ES-I3 (cell line): ENCODE measurements at regions not wholly inside any gene's neighbourhood (a gene's known extent, or its start where the extent isn't known, plus 50 kb on each side); places are given as distances from the start of the nearest gene placed in this dataset.

ENCODE experiments used
- H3K36me3 ChIP-seq: 2 replicates; pipeline ENCODE4 v1.6.1; 2013; ENCODE audit warnings: mild to moderate bottlenecking, low read length, control low read depth, moderate library complexity; ENCODE audit not compliant: insufficient read depth
- H3K4me1 ChIP-seq: 2 replicates; pipeline ENCODE4 v1.6.1; 2013; ENCODE audit warnings: mild to moderate bottlenecking, control low read depth, low read length; ENCODE audit not compliant: insufficient read depth
- H3K9ac ChIP-seq: 2 replicates; pipeline ENCODE4 v1.6.1; 2013; ENCODE audit warnings: low read depth, mild to moderate bottlenecking, low read length, moderate library complexity
- H3K9me3 ChIP-seq: 2 replicates; pipeline ENCODE4 v1.6.1; 2013; ENCODE audit warnings: mild to moderate bottlenecking, low read length, moderate library complexity; ENCODE audit not compliant: control insufficient read depth, insufficient read depth

DNA sequence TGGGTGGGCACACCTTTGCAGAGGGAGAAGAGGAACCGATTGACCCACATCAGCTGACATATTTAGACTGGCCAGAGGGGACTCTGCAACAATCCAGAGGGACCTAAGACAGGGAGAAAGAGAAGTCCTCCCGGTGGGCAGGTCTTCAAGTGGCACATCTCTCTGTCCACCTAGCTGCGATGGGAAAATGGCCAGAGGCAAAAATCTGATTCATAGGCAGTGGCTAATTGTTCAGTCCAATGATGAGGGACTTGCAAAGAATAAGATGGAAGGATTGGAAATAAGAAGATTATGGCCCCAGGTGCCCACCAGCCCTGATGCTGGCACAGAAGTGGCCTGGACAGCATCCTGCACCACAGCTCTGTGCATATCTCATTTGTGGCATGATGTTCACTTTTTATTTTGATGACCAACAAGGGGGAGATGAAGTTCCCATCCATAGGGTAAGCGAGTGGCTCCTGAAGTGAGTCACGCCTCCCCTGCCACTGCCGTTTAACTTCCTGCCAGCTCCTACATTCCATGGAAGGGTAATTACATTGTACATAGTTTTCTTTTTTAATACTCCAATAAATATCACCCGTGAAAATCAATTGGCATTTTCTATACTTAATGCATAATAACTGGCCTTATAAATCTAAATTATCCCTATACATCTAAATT, 659.6 kb downstream of the MATN1 start:
- Histone ChIP-seq H3K9me3 (peaks cover 2% of the 10 kb centered on the region; the same call in 1 of the 2 replicates), H3K9ac (no peak overlapping the region), H3K36me3 (no peaks in the 10 kb centered on the region), H3K4me1 (peaks cover 4% of the 10 kb centered on the region; the same call in 1 of the 2 replicates)

DNA sequence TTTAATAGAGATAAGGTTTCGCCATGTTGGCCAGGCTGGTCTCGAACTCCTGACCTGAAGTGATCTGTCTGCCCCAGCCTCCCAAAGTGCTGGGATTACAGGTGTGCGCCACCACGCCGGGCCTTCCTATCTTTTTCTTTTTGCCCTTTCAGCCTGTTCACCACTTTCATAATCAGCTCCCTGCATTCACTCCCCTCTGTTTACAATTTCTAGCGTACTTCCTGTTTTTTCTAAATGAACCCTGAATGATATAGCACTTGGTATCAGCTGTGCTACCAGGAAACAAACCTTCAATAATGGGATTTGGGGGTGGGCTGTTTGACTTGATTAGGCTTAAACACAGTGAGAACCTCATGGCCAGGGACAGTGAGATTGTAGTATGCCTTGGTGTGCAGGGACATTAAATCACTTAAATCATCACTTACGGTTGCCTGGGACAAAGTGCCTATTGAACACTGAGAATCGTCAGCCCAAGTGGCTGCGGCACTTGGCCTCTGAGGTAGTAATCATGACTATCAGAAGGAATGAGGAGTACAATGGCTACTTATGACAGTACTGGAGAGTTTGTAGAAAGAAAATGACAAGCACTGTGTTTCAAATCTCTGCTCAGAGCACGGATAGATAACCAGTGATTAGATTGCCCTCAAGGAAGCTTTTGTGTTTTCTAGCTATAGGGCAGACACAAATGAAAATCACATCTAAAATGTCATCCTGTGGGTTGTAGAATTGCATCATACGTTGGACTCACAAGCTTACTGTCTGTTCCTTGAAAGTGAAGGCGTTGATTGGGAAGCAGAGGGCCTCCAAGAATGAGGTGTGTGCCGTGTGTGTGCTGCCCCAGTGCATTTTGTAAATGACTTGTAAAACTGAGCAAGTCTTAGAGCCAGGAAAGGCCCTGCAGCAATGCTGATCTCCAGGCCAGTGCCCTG, 661.8 kb downstream of the MATN1 start:
- Histone ChIP-seq H3K9me3 (no peaks in the 10 kb centered on the region), H3K9ac (no peak overlapping the region), H3K36me3 (no peaks in the 10 kb centered on the region), H3K4me1 (peaks cover 9% of the 10 kb centered on the region)

- no peaks in the 10 kb centered on the region for H3K9me3 ChIP-seq
- H3K36me3 ChIP-seq = no peaks in the 10 kb centered on the region
- H3K9ac ChIP-seq = no peak overlapping the region
- peaks cover 9% of the 10 kb centered on the region for H3K4me1 ChIP-seq
These were observed 662.6 kb downstream of the MATN1 start for GRCh38 chr1:30060738-30061137.

GRCh38 chr1:30058970-30059369, 664.4 kb downstream of the MATN1 start:
- Histone ChIP-seq H3K36me3 (no peaks in the 10 kb centered on the region), H3K9ac (no peak overlapping the region), H3K4me1 (peaks cover 16% of the 10 kb centered on the region), H3K9me3 (no peaks in the 10 kb centered on the region)

GRCh38 chr1:30054126-30054525, 669.3 kb downstream of the MATN1 start:
- Histone ChIP-seq H3K9me3 (no peaks in the 10 kb centered on the region), H3K36me3 (no peaks in the 10 kb centered on the region), H3K4me1 (peaks cover 17% of the 10 kb centered on the region), H3K9ac (no peak overlapping the region)

- H3K4me1 ChIP-seq = peaks cover 8% of the 10 kb centered on the region; the same call in 1 of the 2 replicates
- no peak overlapping the region for H3K9ac ChIP-seq
- no peaks in the 10 kb centered on the region for H3K36me3 ChIP-seq
- no peaks in the 10 kb centered on the region for H3K9me3 ChIP-seq
These were observed 671.2 kb downstream of the MATN1 start for GRCh38 chr1:30052178-30052577.

DNA sequence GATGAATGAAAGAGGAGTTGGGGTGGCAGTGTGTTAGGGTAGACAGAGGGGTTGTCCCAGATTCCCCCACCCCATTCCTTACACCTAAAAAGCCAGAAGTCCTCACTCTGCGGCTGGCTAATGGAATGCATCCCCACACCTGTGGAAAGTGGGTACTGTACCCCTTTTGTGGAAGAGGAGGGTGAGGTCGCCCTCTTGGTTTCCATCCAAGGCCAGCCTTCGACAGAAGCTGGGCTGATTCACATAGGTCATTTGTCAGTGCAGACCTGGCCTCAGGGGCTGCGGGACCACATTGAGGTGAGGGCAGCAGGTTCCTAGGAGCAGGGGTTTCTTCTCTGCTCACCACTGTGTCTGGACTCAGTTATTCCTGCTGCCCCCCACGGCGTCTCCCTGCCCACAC, 671.6 kb downstream of the MATN1 start:
- peaks cover 8% of the 10 kb centered on the region; the same call in 1 of the 2 replicates for H3K4me1 ChIP-seq
- H3K36me3 ChIP-seq = no peaks in the 10 kb centered on the region
- H3K9ac ChIP-seq = no peak overlapping the region
- no peaks in the 10 kb centered on the region for H3K9me3 ChIP-seq

DNA sequence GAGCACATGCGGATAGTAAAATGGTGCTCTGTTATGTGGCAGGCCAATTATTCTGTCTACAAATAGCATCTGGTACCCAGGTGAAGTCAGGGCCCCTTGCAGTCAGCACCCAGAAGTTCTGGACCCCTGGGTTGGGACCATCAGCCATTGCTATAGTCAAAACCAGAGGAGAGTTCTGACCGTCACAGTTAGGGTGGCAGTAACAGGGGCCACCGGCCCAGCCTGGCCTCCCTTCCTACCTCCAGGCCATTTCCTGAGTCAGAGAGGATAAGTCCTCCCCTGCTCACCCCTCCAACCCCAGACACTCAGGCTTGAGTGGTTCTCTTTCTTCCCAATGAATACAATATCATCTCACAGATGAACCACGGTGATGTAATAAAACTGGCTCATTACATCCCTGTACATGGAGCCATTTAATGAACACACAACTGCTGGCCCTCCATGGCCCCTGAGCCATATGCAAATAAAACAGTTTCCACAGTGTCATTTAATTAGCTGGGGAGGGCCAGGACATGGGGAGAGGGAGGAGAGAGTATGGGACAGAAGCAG, 673.6 kb downstream of the MATN1 start:
- Histone ChIP-seq H3K36me3 (no peaks in the 10 kb centered on the region), H3K9me3 (no peaks in the 10 kb centered on the region)

DNA sequence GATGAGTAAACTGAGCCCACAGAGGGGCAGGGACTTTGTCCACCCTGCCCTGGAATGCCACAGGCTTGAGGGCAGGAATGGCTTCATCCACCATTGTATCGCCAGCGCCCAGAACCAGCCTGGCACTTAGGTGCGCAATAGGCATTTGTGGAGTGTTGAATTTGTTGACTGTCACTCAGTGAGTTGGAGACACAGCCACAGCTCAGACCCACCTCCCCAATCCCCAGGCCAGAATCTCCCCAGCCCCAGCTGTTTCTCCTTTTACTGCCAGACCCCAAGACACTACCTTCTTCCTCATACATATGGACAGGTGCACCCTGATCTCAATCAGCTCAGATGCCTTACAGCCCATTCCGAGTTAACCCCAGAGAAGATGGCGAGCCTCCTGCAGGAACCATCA, 674.5 kb downstream of the MATN1 start:
- Histone ChIP-seq H3K9me3 (no peaks in the 10 kb centered on the region), H3K9ac (no peak overlapping the region), H3K36me3 (no peaks in the 10 kb centered on the region), H3K4me1 (0 out of 2 replicates have a peak, but pooled peaks cover under 1% of the 10 kb centered on the region)

More for the DNA sequence above, 673.6 kb downstream of the MATN1 start:
- Histone ChIP-seq H3K4me1 (peaks cover 8% of the 10 kb centered on the region; the same call in 1 of the 2 replicates), H3K9ac (no peak overlapping the region)

GRCh38 chr1:30047576-30047975, 675.8 kb downstream of the MATN1 start:
- peaks cover 3% of the 10 kb centered on the region; the same call in 1 of the 2 replicates for H3K9me3 ChIP-seq
- H3K4me1 ChIP-seq = no peaks in the 10 kb centered on the region
- H3K9ac ChIP-seq = no peak overlapping the region

GRCh38 chr1:30046751-30047150, 676.6 kb downstream of the MATN1 start:
- H3K4me1 ChIP-seq = no peaks in the 10 kb centered on the region
- no peak overlapping the region for H3K9ac ChIP-seq
- no peaks in the 10 kb centered on the region for H3K36me3 ChIP-seq
- peaks cover 3% of the 10 kb centered on the region; the same call in 1 of the 2 replicates for H3K9me3 ChIP-seq

More at GRCh38 chr1:30047576-30047975, 675.8 kb downstream of the MATN1 start:
- H3K36me3 ChIP-seq = no peaks in the 10 kb centered on the region

DNA sequence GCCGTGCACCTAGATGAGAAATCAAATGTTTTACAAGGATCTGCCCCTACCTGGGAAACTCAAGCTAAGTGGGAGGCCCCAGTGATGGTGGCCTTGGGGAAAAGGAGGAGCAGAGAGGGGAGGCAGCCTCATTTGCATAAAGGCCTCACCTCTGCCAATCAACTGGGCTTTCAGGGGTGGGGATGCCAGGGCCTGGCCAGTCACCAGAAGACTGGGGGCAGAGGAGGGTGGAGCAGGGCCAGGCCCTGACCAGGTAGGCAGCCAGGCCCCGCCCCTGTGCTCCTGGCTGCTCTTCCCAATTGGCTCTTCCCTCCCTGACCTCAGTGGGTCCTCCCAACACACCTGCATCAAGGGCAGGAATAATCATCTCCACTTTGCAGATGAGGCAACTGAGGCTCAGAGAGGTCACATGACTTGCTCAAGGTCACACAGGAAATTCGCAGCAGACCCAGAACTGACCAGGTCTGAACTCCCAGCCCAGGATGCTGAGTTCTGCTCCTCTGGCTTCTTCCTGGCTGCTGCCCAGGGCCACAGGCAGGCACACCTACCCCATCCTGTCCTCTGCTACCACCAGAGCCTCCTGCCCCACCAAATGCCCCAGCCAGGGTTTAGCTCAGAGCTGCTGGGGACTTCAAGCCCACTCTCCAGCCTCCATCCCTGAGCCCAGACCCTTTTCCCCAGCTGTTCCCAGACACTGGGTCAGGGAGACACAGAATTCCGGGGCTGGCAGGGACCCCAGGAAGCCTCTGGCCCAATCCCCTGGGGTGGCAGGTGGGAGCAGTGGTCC, 677.9 kb downstream of the MATN1 start:
- H3K36me3 ChIP-seq = no peaks in the 10 kb centered on the region
- no peak overlapping the region for H3K9ac ChIP-seq
- H3K4me1 ChIP-seq = no peaks in the 10 kb centered on the region
- H3K9me3 ChIP-seq = peaks cover 3% of the 10 kb centered on the region; the same call in 1 of the 2 replicates

DNA sequence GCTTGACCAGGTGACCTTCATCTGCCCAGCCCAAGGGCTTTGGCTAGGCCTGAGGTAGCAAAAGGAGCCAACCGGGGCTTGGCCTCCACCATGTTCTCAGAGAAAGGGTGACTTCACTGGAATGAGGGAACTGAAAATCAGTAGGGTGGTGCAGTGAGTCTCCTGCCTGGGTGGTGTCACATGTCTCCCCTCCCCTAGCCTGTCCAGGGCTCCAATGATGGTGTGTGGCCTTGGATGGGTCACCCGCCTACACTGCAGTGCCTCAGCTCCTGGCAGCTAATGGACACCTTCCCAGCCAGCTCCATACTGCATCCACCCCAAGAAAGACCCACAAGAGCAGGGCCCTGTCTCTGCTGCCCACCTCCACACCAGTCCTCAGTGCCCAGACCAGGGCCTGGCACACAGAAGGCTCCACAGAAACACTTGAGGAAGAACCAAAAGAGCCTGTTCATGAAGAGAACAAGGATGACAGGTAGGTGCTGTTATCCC, 678.7 kb downstream of the MATN1 start:
- Histone ChIP-seq H3K36me3 (no peaks in the 10 kb centered on the region), H3K9ac (no peak overlapping the region), H3K4me1 (peaks cover under 1% of the 10 kb centered on the region), H3K9me3 (peaks cover 3% of the 10 kb centered on the region; the same call in 1 of the 2 replicates)
